ENCODE measurements at regions not wholly inside any gene's neighbourhood (a gene's known extent, or its start where the extent isn't known, plus 50 kb on each side); places are given as distances from the start of the nearest gene placed in this dataset.
"Not testable (repeated sequence)": the region's sequence is repeated elsewhere in the genome, so short reads cannot be mapped to it uniquely, and the experiment has no call there.

GRCh38 chr2:89863209-89863608 lies 1171.7 kb downstream of the RPIA start:
- DNase-seq (ENCODE audit: low spot score) = not testable (repeated sequence)

- not testable (repeated sequence) for DNase-seq (ENCODE audit: low spot score)
Observed at GRCh38 chr2:89874810-89875595, 1183.5 kb downstream of the RPIA start.

- DNase-seq (ENCODE audit: low spot score) = not testable (repeated sequence)
Observed at GRCh38 chr2:89876445-89876844, 1185.0 kb downstream of the RPIA start.

GRCh38 chr2:89876878-89877277 lies 1185.4 kb downstream of the RPIA start:
- DNase-seq (ENCODE audit: low spot score) = not testable (repeated sequence)

GRCh38 chr2:89882880-89883279 lies 1191.4 kb downstream of the RPIA start:
- not testable (repeated sequence) for DNase-seq (ENCODE audit: low spot score)

- not testable (repeated sequence) for DNase-seq (ENCODE audit: low spot score)
Observed at GRCh38 chr2:89883624-89884023, 1192.2 kb downstream of the RPIA start.

- not testable (repeated sequence) for DNase-seq (ENCODE audit: low spot score)
Observed at GRCh38 chr2:89885071-89885470, 1193.6 kb downstream of the RPIA start.

- DNase-seq (ENCODE audit: low spot score) = not testable (repeated sequence)
Observed at GRCh38 chr2:89888693-89889092, 1197.2 kb downstream of the RPIA start.

- DNase-seq (ENCODE audit: low spot score) = not testable (repeated sequence)
Observed at GRCh38 chr2:89890185-89890773, 1198.8 kb downstream of the RPIA start.

- not testable (repeated sequence) for DNase-seq (ENCODE audit: low spot score)
Observed at GRCh38 chr2:89894988-89895387, 1203.5 kb downstream of the RPIA start.

GRCh38 chr2:89895629-89896028 lies 1204.2 kb downstream of the RPIA start:
- not testable (repeated sequence) for DNase-seq (ENCODE audit: low spot score)

- DNase-seq (ENCODE audit: low spot score) = not testable (repeated sequence)
Observed at GRCh38 chr2:89927018-89927417, 1235.5 kb downstream of the RPIA start.

GRCh38 chr2:89935436-89935835 lies 1244.0 kb downstream of the RPIA start:
- not testable (repeated sequence) for DNase-seq (ENCODE audit: low spot score)

GRCh38 chr2:89936011-89936410 lies 1244.5 kb downstream of the RPIA start:
- not testable (repeated sequence) for DNase-seq (ENCODE audit: low spot score)

- not testable (repeated sequence) for DNase-seq (ENCODE audit: low spot score)
Observed at GRCh38 chr2:89936559-89936958, 1245.1 kb downstream of the RPIA start.

- not testable (repeated sequence) for DNase-seq (ENCODE audit: low spot score)
Observed at GRCh38 chr2:89938756-89939155, 1247.3 kb downstream of the RPIA start.

- not testable (repeated sequence) for DNase-seq (ENCODE audit: low spot score)
Observed at GRCh38 chr2:89944267-89944666, 1252.8 kb downstream of the RPIA start.

- DNase-seq (ENCODE audit: low spot score) = not testable (repeated sequence)
Observed at GRCh38 chr2:89945004-89945616, 1253.6 kb downstream of the RPIA start.

- not testable (repeated sequence) for DNase-seq (ENCODE audit: low spot score)
Observed at GRCh38 chr2:89947208-89947815, 1255.8 kb downstream of the RPIA start.

- not testable (repeated sequence) for DNase-seq (ENCODE audit: low spot score)
Observed at GRCh38 chr2:89948102-89948501, 1256.6 kb downstream of the RPIA start.

- not testable (repeated sequence) for DNase-seq (ENCODE audit: low spot score)
Observed at GRCh38 chr2:89950807-89951206, 1259.3 kb downstream of the RPIA start.

- not testable (repeated sequence) for DNase-seq (ENCODE audit: low spot score)
Observed at GRCh38 chr2:89957236-89957635, 1265.8 kb downstream of the RPIA start.

All from SK-N-DZ (cell line).